ENCODE measurements at regions not wholly inside any gene's neighbourhood (a gene's known extent, or its start where the extent isn't known, plus 50 kb on each side); places are given as distances from the start of the nearest gene placed in this dataset.

GRCh38 chr3:151630035-151630434, 103.7 kb upstream of the AADACL2 start:
- Histone ChIP-seq H3K9me3 (ENCODE audit: low read length) (no peaks in the 10 kb centered on the region), H3K27me3 (ENCODE audit: control insufficient read depth in 1 of 2, insufficient read depth in 2 of 2, low read length in 2 of 2) (no peaks in the 10 kb centered on the region), H2AFZ (ENCODE audit: low read length) (no peak overlapping the region), H3K4me2 (ENCODE audit: low read depth, low read length) (no peak overlapping the region), H4K20me1 (ENCODE audit: insufficient read depth, low read length) (no peaks in the 10 kb centered on the region), H3K36me3 (replicated peaks in 1 of 2; ENCODE audit: control insufficient read depth in 1 of 2, insufficient read depth in 2 of 2, low read length in 2 of 2) (no peaks in the 10 kb centered on the region), H3K9ac (ENCODE audit: insufficient read depth, low read depth, low read length) (no peak overlapping the region), H3K4me1 (ENCODE audit: insufficient read depth, low read length) (peaks cover 27% of the 10 kb centered on the region), H3K27ac (ENCODE audit: extremely low read length, insufficient read depth, low read length) (no peak overlapping the region), H3K4me3 (replicated peaks in 1 of 3; ENCODE audit: insufficient read depth in 1 of 3, low read depth in 2 of 3, low read length in 3 of 3) (no peak overlapping the region), H3K79me2 (ENCODE audit: insufficient read depth, low read length) (no peaks in the 10 kb centered on the region)
- in situ Hi-C loops (cut with HindIII; ENCODE audit: extremely low pct_ligation_motif_present, low pct_unique_long_range_greater_than_20kb) (no loop called here), intact Hi-C loops (cut with micrococcal nuclease; ENCODE audit: unreplicated experiment) (no loop called here)
- CTCF ChIA-PET (ENCODE audit: low intra/inter-chr PET ratio, low total read pairs) = no interaction called here
- WGBS (ENCODE audit: low lambda C conversion rate) = 19% methylated on average over 3 of the region's 3 CpGs
- DNase-seq (ENCODE audit: low spot score) (peak; percentile 29), ATAC-seq (no peak), FAIRE-seq (no peak)
- no TSS peak for BruUV-seq (replicated peaks)
- POLR2A ChIA-PET = interaction anchor here (1.4 kb wide), 1 partner anchor 186 kb away, joined by 3 read pairs; no protein-coding TSS in a partner anchor
- TF ChIP-seq RARA (CRISPR knock-in tag; IDR thresholded peaks at IDR 0.05) (peak; percentile 46; the same call in 1 of the 2 replicates), NR1H2 (CRISPR knock-in tag; IDR thresholded peaks at IDR 0.05; ENCODE audit: borderline replicate concordance, low read depth) (no peak), HMG20A (CRISPR knock-in tag; IDR thresholded peaks at IDR 0.05; ENCODE audit: borderline replicate concordance) (peak; percentile 41; the same call in 1 of the 2 replicates), ZNF460 (CRISPR knock-in tag; IDR thresholded peaks at IDR 0.05; ENCODE audit: borderline replicate concordance) (no peak), EP300 (IDR thresholded peaks at IDR 0.05; ENCODE audit: low read depth in 2 of 2, low read length in 2 of 2) (peak in 1 of 2 experiments; percentile 62; a peak in 1 of 4 replicates), EP300 (CRISPR knock-in tag; IDR thresholded peaks at IDR 0.05; ENCODE audit: borderline replicate concordance) (peak; percentile 25; the same call in 1 of the 2 replicates), MEF2D (CRISPR knock-in tag; IDR thresholded peaks at IDR 0.05) (peak; percentile 76), SOX6 (IDR thresholded peaks at IDR 0.05) (no peak), SOX6 (CRISPR knock-in tag; IDR thresholded peaks at IDR 0.05) (peak; percentile 26; the same call in 1 of the 2 replicates), FOSL2 (CRISPR knock-in tag; IDR thresholded peaks at IDR 0.05) (peak; percentile 48; the same call in 1 of the 2 replicates), ZBTB34 (CRISPR knock-in tag; IDR thresholded peaks at IDR 0.05) (no peak), ZNF318 (CRISPR knock-in tag; IDR thresholded peaks at IDR 0.05) (no peak)

All from HepG2 (cell line).